GM18511 (cell line): ENCODE measurements at regions not wholly inside any gene's neighbourhood (a gene's known extent, or its start where the extent isn't known, plus 50 kb on each side); places are given as distances from the start of the nearest gene placed in this dataset.

Experiments used
- ATAC-seq: cut with Tn5 transposase; IDR thresholded peaks from one replicate; pipeline ENCODE4 v1.9.1; 2021; ENCODE audit warnings: mild to moderate bottlenecking, moderate library complexity; ENCODE audit not compliant: unreplicated experiment

DNA sequence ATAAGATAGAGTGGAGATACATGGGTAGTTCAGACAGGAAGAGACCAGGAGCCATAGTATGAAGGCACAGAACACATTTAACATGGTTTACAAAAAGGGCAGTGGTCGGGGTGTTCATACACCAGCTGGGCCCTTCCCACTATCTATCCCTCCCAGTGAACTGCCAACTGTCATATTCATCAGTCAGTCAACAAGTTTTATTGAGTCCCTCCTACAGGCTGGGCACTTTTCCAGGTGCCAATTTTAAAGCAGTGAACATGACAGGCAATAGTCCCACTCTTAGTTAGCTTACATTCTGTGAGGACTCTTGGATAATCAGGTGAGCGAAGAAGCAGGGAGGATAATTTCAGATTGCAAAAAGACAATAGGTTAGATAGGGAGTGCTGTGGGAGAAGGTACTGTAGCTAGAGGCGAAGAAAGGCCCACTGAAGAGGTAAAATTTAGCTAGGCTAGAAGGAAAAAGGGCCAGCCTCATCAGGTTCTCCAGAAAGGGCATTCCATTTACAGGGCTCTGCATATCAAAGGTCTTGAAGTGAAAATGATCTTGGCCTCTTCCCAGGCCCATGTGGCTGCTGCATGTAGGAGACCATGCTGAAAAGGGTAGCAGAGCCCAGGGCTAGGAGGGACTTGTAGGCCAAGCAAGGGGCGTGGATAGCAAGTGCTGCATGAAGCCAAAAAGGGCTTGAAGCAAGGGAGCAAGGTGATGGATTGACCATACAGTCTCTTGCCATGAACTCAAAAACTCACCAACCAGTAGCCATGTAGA lies 274.7 kb upstream of the SNX7 start:
- ATAC-seq = no peak

DNA sequence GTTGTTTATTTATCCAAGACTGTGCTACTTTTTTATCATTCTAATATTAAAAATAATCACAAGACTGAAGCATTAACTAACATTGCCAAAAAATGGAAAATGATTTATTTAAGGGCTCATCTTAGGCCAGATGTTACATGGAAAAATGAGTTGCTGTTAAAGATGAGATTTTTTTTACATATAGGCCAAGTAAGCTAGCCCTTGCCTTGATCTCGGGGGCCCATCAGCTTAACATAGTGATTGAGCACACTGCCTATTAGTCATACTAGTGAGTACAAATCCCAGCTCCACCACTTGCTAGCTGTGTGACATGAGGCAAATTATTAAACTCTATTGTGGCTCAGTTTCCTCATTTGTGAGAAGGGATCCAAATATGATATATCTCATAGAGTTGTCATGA lies 275.9 kb upstream of the SNX7 start:
- no peak for ATAC-seq

DNA sequence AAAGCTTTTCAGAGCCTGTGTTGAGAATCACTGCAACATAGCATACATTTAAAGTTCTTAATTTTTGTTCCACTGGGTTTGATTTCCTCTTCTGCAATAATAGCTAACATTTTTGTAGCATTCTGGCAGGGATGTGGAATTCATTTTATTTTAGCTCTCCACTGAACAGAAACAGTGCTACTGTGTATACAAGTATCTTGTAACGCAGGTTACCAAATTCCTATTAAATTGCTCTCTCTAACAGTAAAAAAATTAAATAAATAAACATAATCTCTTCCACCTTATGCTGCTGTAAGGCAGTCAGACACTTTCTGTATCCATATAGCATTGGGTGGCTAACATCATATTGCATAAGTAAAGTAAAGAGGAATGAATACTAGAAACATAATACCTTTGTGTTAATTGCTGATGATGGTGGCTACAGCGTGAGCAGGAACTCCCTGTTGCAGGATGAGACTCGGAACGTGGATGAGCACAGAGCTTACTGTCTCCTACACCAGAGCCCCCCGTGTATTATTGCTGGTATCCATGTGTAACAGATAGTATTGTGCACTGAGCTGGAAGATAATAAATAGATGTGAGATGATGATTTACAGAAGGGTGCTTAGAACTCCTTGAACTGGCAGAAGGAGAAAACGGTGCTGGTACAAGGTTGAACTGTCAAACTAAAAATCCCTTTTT lies 276.9 kb upstream of the SNX7 start:
- no peak for ATAC-seq

DNA sequence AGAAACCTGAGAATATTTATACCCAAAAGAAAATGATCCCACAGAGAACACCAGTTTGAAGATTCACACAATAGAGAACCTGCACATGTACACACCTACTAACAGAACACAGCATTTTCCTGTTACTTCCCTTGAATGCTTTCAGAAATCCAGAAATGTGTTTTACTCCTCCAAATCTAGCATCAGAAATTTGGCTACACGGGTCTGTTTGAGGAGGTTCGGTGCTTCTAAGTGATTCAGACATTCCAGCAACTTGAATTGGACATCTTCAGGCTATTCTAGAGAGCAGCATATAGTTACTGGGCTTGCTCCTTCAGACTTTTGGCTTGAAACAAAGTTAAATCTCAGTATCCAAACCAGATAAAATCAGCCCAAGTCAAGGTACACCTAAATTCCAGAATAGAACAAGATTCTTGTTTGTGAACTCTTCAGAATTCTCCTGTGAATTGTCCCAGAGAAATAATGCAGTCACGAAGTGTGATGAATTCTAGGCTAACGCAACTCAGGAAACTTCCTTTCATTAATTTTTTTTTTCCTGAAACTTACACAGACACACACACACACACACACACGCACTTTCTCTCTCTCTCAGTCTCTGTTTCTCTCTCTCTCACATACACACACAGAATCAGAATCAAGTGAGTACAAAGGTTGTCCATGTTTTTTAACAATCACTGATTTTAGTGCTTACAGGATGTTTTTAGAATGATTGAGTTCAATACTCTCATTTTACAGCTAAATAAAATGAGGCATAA lies 278.4 kb upstream of the SNX7 start:
- no peak for ATAC-seq

DNA sequence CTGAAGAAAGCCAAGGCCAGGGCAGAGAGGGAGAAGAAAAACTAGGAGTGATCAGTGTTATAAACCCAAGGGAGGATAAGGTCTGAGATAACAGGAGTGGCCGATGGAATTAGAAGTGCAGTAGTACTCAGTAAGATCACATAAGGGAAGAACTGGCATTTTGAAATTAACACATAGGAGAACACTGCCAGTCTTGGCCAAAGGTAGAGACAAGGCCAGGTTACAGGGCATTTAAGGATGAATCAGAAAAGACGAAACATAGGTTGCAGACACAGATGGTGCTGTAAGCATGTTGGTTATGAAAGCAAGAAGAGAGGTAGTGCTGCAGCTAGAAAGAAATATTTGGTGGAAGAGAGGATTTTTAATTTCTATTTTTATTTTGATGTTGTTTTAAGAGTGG lies 278.9 kb upstream of the SNX7 start:
- no peak for ATAC-seq

DNA sequence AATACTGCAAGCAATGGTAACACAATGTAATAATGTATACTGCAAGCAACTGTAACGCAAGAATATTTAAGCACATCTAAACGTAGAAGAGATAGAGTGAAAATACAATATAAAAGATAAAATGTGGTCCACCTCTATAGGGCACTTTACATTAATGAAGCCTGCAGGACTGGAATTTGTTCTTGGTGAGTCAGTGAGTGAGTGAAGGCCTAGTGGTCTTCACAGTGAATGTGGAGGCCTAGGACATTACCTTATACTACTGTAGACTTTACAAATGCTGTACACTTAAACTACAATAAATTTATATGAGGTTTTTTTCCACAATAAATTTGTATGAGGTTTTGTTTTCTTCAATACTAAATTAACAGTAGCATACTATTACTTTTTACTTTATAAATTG lies 287.4 kb upstream of the SNX7 start:
- ATAC-seq = no peak

DNA sequence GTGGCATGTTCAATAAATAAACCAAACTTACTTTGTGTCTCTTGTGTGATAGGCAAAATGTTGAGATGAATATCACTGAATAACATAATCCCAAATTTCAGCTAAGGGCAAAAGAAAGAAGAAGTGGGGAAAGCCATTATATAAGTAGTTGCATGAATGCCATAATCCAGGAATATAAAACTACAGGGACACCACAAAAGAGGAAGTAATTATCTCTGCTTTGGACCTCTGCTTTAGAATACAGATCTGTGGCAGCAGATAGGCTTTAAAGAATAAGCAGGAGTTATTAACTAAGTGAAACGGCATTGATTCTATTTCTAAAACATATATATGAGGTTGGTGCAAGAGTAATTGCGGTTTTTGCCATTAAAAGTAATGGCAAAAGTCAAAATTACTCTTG lies 288.5 kb upstream of the SNX7 start:
- no peak for ATAC-seq

DNA sequence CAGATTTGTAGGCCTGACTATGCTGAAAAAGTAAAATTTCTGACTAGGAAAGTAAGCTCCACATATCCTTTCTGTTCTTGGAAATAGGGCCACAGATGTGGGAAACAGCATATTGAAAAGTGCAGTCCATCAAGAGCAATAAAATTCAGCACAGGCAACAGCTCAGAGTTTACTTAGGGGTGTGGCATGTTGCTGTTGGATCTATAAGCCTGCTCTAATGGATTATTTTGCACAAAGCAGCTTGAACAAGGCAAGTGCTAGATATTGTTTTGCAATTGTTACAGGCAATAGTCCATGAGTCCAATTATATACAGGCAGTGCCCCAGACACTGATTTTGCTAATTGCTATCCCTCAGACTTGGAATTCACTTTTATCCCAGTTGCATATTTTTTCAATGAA lies 289.8 kb upstream of the SNX7 start:
- ATAC-seq = no peak

DNA sequence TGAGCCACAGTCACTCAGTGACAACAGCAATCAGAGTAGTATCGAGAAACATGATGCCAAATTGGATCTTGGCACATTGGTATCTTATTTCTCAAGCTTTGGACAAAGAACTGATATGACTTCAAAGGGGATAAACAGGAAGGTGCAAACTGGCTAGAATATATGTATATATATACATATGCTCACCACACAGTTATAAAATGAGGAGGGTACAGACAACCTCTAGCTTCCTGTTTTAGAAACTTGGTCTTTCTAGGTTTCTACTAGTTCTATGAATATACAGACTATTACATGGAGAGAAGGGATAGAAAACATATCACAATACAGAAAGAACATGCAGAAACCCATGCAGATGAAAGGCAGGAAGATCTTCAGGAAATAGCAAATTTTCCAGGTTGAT lies 292.1 kb upstream of the SNX7 start:
- ATAC-seq = no peak

DNA sequence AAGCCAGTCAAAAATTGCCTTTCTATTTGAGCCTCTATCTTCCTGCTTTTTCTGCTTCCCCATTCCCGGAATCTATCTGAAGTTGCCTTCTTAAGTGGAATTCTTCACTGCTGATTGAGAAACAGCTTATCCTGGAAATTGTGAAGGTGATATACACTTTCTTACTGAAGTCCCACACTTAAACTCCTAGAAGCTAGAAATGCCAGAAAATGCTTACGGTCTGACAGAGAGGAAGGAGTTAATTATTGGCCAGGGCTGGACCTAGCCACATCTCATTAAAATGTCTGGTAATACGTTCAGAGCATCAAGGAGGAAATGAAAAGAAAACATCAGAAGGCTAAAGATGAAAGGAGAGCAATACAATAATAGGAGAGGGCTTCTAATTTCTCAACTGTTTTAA lies 292.5 kb upstream of the SNX7 start:
- no peak for ATAC-seq

DNA sequence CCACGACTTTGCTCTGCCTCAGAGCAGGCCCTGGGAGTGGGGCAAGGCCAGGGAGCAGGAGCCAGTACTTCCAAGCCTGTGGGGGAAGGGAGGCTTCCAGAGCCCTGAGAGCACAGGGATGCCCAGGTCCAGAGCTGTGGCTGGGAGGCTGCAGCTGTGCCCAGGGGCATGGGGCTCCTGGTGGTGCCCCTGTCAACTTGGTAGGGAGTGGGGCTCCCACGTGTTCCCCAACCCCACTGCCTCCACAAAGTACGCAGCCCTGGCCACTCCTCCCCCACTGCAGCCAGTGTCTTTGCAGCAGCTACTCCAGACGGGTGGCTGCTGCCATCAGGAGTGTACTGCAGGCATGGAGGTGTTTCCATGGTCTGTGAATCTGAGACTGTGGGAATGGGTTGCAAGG lies 294.1 kb upstream of the SNX7 start:
- ATAC-seq = no peak

DNA sequence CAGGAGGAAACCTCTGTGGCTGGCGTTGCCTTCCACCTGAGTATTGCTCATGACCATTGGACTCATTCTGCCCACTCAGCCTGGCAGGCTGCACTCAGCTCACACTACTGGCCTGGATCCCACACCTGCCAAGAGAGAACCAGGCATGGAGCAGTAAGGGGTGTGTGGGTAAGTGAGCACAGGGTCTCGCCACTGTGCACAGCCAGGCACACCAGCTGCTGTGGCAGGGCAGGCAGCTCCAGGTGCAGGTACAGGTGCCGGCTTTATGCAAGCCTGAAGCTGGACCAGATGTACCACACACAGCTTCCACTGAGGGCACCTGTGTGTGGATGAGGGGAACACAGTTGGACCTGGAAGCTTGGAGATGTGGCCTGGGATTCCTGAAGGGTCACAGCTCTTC lies 295.2 kb upstream of the SNX7 start:
- ATAC-seq = no peak

DNA sequence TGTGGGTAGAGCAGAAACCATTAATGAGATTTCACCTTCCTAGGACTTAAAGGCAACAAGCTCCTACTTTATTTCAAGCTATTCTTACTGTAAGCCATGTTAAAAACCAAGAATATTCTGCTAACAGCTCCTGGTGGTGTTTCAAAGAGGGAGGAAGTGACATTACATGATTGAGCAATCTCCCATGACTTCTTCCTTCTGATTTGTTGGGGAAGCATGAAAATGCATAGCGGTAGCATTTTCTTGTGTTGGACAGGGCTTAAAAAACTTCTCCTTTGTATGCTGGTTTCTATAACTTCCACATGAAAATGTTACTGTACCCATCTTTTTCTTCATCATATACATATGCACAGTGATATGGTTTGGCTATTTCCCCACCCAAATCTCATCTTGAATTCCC lies 297.0 kb upstream of the SNX7 start:
- ATAC-seq = no peak

DNA sequence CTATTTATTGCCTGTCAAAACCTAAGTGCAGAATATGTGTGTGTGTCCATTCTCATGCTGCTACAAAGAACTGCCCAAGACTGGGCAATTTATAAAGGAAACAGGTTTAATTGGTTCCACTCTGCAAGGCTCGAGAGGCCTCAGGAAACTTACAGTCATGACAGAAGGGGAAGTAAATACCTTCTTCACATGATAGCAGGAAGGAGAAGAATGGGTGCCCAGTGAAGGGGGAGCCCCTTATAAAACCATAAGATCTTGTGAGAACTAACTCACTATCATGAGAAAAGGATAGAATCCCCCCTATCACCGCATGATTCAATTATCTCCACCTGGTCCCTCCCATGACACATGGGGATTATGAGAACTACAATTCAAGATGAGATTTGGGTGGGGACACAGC lies 300.7 kb upstream of the SNX7 start:
- no peak for ATAC-seq

DNA sequence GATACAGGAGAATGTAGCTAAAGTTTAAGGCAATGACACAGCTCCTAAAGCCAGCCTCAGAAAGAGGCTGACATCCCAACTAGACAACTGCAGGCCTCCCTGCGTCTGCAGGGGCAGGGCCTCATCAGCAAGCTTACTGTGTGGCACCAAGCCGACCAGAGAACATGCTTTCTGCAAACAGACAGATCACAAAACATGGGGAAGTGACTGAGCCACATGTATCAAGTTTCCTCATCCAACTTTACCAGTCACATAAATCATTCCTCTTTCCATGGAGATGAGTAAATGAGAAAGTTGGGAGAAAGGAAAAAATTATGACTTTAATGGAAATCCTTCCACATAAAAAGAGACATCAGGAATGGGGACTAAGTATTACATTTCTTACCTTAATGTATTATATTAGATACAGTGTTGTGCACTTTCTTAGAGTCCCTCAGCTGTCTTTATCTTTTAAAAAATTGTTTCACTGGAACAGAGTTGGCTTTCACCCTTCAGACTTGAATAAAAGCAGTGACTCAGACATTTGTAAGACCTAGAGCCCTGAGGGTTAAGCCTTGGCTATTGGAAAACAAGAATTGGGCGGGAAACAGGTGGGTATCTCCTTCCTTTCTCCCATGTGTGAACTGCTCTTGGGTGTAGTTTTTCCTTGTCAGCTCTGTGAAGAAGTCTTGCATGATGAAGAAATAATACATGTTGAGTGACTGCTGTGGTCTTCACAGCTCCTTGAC lies 305.7 kb upstream of the SNX7 start:
- no peak for ATAC-seq

DNA sequence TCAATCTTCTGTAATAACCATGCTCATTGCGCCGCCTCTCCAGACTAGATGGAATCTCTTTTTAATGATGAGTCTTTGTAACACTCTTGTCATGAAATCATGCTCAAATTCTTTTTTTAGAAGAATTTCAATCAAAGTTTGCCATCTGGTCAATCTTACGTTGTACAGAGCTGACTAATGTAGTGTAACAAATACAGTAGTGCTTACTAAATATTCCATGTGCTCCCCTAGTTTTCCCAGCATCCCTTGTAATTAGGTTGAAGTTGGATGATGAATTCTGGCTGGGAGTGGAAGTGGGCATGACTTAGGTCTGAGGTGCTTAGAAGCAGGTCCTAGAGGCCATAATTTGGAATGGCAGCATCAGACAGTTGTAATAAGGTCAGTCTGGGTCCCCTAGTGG lies 309.1 kb upstream of the SNX7 start:
- no peak for ATAC-seq

DNA sequence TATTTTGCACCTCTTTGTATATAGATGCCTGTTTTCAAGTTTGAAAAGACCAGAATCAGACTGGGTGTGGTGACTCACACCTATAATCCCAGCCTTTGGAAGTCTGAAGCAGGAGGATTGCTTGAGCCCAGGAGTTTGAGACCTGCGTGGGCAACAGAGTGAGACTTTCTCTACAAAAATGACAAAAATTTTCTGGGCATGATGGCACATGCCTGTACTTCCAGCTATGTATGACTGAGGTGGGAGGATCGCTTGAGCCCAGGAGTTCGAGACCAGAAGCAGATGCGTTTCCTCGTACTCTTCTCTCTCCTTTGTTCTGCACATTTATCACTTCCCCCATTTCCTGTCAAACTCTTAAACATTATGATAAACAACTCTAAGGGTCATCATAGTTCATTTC lies 310.0 kb upstream of the SNX7 start:
- no peak for ATAC-seq

DNA sequence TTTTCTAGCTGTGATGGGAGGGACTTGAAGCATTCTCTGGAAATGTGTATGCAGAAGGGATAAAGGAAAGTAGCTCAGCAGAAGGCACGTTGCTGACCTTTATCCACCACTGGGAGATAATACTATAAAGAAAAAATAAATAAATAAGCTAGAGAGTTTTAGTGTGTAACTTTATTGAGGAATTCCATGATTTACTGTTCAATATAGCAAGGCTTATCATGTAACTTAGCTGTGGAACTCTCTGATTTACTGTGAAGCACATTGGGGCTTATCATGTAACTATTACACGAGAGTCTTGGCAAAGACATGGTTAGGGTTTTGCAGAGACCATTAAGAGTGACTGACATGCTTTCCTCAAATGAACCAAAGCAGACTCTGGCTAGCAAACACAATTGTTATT lies 316.1 kb upstream of the SNX7 start:
- no peak for ATAC-seq

DNA sequence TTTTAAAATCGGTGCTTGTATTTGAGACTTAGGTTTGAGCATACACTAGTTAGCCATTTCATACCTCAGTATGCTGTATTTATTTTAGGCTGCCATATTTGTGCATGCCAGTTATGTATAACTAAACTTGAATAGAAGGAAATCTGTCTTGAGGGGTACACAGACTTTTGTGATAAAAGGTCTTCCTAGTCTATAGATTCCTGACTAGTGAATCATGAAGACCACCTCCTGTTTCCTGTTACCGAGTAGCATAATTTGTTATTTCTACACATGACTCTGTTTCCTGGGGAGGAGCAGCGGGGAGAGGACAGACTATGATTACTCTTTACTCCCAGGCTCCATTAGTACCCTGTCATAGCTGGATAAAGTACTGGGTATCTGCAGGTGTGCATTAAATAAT lies 316.8 kb upstream of the SNX7 start:
- ATAC-seq = no peak

DNA sequence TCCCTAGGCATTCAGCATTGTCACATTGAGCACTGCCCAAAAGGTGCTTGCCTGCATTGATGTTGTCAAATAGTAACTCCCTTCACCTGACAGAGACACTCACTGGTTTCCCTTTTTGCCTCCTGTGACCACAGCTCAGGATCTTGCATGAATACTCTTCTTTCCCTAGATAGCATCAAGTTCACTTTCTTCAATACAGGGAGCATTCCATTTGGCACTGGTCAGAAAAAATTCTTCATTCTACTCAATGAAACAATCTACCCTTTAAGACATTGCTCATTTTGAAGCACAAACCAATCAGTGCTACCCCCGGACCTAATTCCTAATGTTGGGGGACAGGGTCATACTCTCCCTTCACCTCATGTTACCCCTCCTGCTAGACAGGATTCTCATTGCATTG lies 319.0 kb upstream of the SNX7 start:
- ATAC-seq = no peak

DNA sequence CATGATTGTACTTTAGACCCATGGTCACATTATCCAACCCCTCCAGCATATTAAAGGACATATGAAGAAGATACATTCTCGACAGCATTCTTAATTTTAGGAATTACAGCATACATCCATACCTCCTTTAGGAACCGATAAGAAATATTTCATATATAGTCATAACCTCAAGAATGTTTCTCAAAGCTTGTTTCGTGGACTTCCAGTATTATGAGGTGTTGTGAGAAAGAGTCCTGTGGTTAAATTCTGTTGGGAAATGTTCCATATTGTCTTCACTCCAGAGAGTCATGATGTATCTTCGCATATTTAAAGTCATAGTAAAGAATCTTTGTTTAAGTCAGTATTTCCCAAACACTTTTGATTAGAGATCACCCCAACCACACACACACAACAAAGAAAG lies 321.0 kb upstream of the SNX7 start:
- ATAC-seq = no peak
